Activated naive CD4-positive, alpha-beta T cell treated with anti-CD3 and anti-CD28 coated beads, Interleukin-2, amount 50 U/mL, for 24 hours (primary cell): ENCODE measurements at regions not wholly inside any gene's neighbourhood (a gene's known extent, or its start where the extent isn't known, plus 50 kb on each side); places are given as distances from the start of the nearest gene placed in this dataset.

Experiments
- H3K27ac Mint-ChIP-seq: one replicate; pipeline ENCODE4 v1.8.0; 2021; ENCODE audit warnings: mild to moderate bottlenecking, mixed read lengths
- H3K27me3 Mint-ChIP-seq: one replicate; pipeline ENCODE4 v1.8.0; 2021; ENCODE audit warnings: mixed read lengths
- H3K36me3 Mint-ChIP-seq: one replicate; pipeline ENCODE4 v1.8.0; 2021; ENCODE audit warnings: mixed read lengths
- H3K4me1 Mint-ChIP-seq: one replicate; pipeline ENCODE4 v1.8.0; 2021; ENCODE audit warnings: mixed read lengths
- H3K4me3 Mint-ChIP-seq: one replicate; pipeline ENCODE4 v1.8.0; 2021; ENCODE audit warnings: mild to moderate bottlenecking, mixed read lengths
- H3K9me3 Mint-ChIP-seq: one replicate; pipeline ENCODE4 v1.8.0; 2021; ENCODE audit warnings: mixed read lengths

- peaks cover 11% of the 10 kb centered on the region for H3K27me3 Mint-ChIP-seq
- no peak overlapping the region for H3K4me3 Mint-ChIP-seq
- H3K9me3 Mint-ChIP-seq = no peaks in the 10 kb centered on the region
- no peak overlapping the region for H3K27ac Mint-ChIP-seq
- H3K4me1 Mint-ChIP-seq = peaks cover 5% of the 10 kb centered on the region
- no peaks in the 10 kb centered on the region for H3K36me3 Mint-ChIP-seq
Observed at GRCh38 chr4:18593297-18594002, 571.9 kb upstream of the LCORL start.

GRCh38 chr4:18582841-18583240, 561.3 kb upstream of the LCORL start:
- no peaks in the 10 kb centered on the region for H3K36me3 Mint-ChIP-seq
- H3K27ac Mint-ChIP-seq = no peak overlapping the region
- peaks cover 16% of the 10 kb centered on the region for H3K27me3 Mint-ChIP-seq
- no peak overlapping the region for H3K4me3 Mint-ChIP-seq
- no peaks in the 10 kb centered on the region for H3K9me3 Mint-ChIP-seq
- H3K4me1 Mint-ChIP-seq = no peaks in the 10 kb centered on the region

GRCh38 chr4:18578307-18578706, 556.8 kb upstream of the LCORL start:
- Mint-ChIP-seq H3K4me3 (no peak overlapping the region), H3K4me1 (no peaks in the 10 kb centered on the region), H3K36me3 (no peaks in the 10 kb centered on the region), H3K9me3 (no peaks in the 10 kb centered on the region), H3K27me3 (peaks cover 9% of the 10 kb centered on the region), H3K27ac (no peak overlapping the region)

- Mint-ChIP-seq H3K4me1 (no peaks in the 10 kb centered on the region), H3K27me3 (peaks cover 3% of the 10 kb centered on the region), H3K27ac (no peak overlapping the region), H3K9me3 (no peaks in the 10 kb centered on the region), H3K4me3 (no peak overlapping the region), H3K36me3 (no peaks in the 10 kb centered on the region)
Observed at GRCh38 chr4:18572481-18572880, 550.9 kb upstream of the LCORL start.

GRCh38 chr4:18571301-18571761, 549.8 kb upstream of the LCORL start:
- Mint-ChIP-seq H3K36me3 (no peaks in the 10 kb centered on the region), H3K4me3 (no peak overlapping the region), H3K27ac (no peak overlapping the region), H3K4me1 (no peaks in the 10 kb centered on the region), H3K27me3 (peaks cover 3% of the 10 kb centered on the region), H3K9me3 (no peaks in the 10 kb centered on the region)

- Mint-ChIP-seq H3K27ac (no peak overlapping the region), H3K9me3 (no peaks in the 10 kb centered on the region), H3K27me3 (peaks cover 3% of the 10 kb centered on the region), H3K36me3 (no peaks in the 10 kb centered on the region), H3K4me3 (no peak overlapping the region), H3K4me1 (no peaks in the 10 kb centered on the region)
Observed at GRCh38 chr4:18570370-18570769, 548.8 kb upstream of the LCORL start.

- Mint-ChIP-seq H3K4me3 (no peak overlapping the region), H3K9me3 (no peaks in the 10 kb centered on the region), H3K27ac (no peak overlapping the region), H3K27me3 (peaks cover 3% of the 10 kb centered on the region), H3K4me1 (no peaks in the 10 kb centered on the region), H3K36me3 (no peaks in the 10 kb centered on the region)
Observed at GRCh38 chr4:18568600-18568999, 547.0 kb upstream of the LCORL start.

GRCh38 chr4:18566970-18567799, 545.6 kb upstream of the LCORL start:
- Mint-ChIP-seq H3K4me3 (no peak overlapping the region), H3K4me1 (no peaks in the 10 kb centered on the region), H3K27me3 (peaks cover 1% of the 10 kb centered on the region), H3K9me3 (peaks cover 2% of the 10 kb centered on the region), H3K27ac (no peak overlapping the region), H3K36me3 (no peaks in the 10 kb centered on the region)

- Mint-ChIP-seq H3K27me3 (peaks cover 1% of the 10 kb centered on the region), H3K27ac (no peak overlapping the region), H3K36me3 (no peaks in the 10 kb centered on the region), H3K9me3 (peaks cover 4% of the 10 kb centered on the region), H3K4me3 (no peak overlapping the region), H3K4me1 (no peaks in the 10 kb centered on the region)
Observed at GRCh38 chr4:18559492-18559891, 537.9 kb upstream of the LCORL start.

- Mint-ChIP-seq H3K27me3 (peaks cover 1% of the 10 kb centered on the region), H3K4me3 (no peak overlapping the region), H3K27ac (no peak overlapping the region), H3K36me3 (no peaks in the 10 kb centered on the region), H3K4me1 (no peaks in the 10 kb centered on the region), H3K9me3 (no peaks in the 10 kb centered on the region)
Observed at GRCh38 chr4:18556402-18556801, 534.8 kb upstream of the LCORL start.

- H3K9me3 Mint-ChIP-seq = no peaks in the 10 kb centered on the region
- peaks cover 7% of the 10 kb centered on the region for H3K27me3 Mint-ChIP-seq
- no peaks in the 10 kb centered on the region for H3K36me3 Mint-ChIP-seq
- H3K4me1 Mint-ChIP-seq = no peaks in the 10 kb centered on the region
- H3K4me3 Mint-ChIP-seq = no peak overlapping the region
- H3K27ac Mint-ChIP-seq = no peak overlapping the region
Observed at GRCh38 chr4:18540349-18540748, 518.8 kb upstream of the LCORL start.

- Mint-ChIP-seq H3K4me3 (no peak overlapping the region), H3K9me3 (no peaks in the 10 kb centered on the region), H3K4me1 (no peaks in the 10 kb centered on the region), H3K27ac (no peak overlapping the region), H3K27me3 (peaks cover 4% of the 10 kb centered on the region), H3K36me3 (no peaks in the 10 kb centered on the region)
Observed at GRCh38 chr4:18538121-18538520, 516.6 kb upstream of the LCORL start.

- Mint-ChIP-seq H3K4me3 (no peak overlapping the region), H3K36me3 (no peaks in the 10 kb centered on the region), H3K27me3 (peaks cover 4% of the 10 kb centered on the region), H3K27ac (no peak overlapping the region), H3K4me1 (no peaks in the 10 kb centered on the region), H3K9me3 (no peaks in the 10 kb centered on the region)
Observed at GRCh38 chr4:18536428-18536827, 514.9 kb upstream of the LCORL start.

GRCh38 chr4:18535948-18536347, 514.4 kb upstream of the LCORL start:
- Mint-ChIP-seq H3K27ac (no peak overlapping the region), H3K36me3 (no peaks in the 10 kb centered on the region), H3K27me3 (peaks cover 4% of the 10 kb centered on the region), H3K4me3 (no peak overlapping the region), H3K9me3 (no peaks in the 10 kb centered on the region), H3K4me1 (no peaks in the 10 kb centered on the region)

GRCh38 chr4:18533262-18533775, 511.8 kb upstream of the LCORL start:
- Mint-ChIP-seq H3K27me3 (peaks cover 4% of the 10 kb centered on the region), H3K27ac (no peak overlapping the region), H3K36me3 (no peaks in the 10 kb centered on the region), H3K4me1 (no peaks in the 10 kb centered on the region), H3K9me3 (no peaks in the 10 kb centered on the region), H3K4me3 (no peak overlapping the region)

GRCh38 chr4:18531731-18532130, 510.2 kb upstream of the LCORL start:
- Mint-ChIP-seq H3K4me1 (no peaks in the 10 kb centered on the region), H3K9me3 (no peaks in the 10 kb centered on the region), H3K36me3 (no peaks in the 10 kb centered on the region), H3K27me3 (peaks cover 1% of the 10 kb centered on the region), H3K4me3 (no peak overlapping the region), H3K27ac (no peak overlapping the region)
